GM19463 (cell line): ENCODE measurements at regions not wholly inside any gene's neighbourhood (a gene's known extent, or its start where the extent isn't known, plus 50 kb on each side); places are given as distances from the start of the nearest gene placed in this dataset.

ENCODE experiments used
- ATAC-seq: cut with Tn5 transposase; IDR thresholded peaks from one replicate; pipeline ENCODE4 v1.9.1; 2021; ENCODE audit warnings: mild to moderate bottlenecking, moderate library complexity; ENCODE audit not compliant: unreplicated experiment

DNA sequence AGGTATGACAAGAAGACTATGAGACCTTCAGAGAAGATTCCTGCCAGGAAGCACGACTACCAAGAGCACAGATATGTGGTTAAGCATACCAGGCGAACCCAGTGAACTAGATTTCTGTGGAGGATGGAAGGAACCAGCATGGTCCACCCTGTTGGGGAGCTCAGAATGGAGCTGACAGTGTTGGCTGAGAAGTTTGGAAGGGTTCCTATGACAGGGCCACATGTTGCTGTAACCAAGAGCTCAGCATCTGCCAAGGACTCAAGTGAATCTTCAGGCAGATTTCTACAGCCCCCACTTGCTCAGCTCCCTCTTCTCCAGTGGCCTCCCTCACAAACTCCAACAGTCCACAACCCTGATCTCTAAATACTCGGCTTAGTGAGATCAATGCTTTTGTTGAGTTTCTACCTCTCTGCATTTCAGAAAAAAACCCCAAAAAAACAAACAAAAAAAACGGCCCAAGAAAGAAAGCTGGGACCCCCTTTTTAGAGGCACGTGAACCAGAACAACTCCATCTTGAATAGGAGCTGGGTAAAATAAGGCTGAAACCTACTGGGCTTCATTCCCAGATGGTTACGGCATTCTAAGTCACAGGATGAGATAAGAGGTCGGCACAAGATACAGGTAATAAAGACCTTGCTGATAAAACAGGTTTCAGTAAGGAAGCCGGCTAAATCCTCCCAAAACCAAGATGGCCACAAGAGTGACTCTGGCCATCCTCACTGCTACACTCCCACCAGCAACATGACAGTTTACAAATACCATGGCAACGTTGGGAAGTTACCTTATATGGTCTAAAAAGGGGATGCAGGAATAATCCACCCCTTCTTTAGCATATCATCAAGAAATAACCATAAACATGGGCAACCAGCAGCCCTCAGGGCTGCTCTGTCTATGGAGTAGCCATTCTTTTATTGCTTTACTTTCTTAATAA is 691.1 kb downstream of the UQCRFS1 start:
- no peak for ATAC-seq

DNA sequence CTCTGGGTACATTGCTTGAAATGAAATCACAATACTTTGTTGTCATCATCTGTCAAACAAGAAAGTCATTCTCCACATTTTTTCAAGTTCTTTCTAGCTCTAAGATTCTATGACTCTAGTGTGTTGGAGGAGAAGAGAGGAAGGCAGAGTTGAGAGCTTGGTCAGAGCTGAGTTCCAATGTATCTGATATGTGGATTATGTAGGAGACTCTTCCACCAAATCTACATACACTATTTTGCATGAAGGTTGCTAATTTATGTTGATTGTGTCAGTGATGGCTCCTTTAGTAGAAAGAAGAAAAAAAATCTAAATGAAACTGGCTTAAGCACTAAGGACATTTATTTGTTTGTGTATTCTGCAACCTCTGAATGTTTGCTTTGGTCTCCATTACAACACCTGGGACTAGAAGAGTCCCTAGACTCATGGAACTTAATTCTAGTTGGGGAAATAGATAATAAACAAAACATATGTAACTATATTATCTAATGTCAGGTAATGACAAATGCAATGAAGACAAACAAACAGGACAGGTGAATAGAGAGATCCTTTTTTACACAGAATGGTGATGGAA is 691.9 kb downstream of the UQCRFS1 start:
- no peak for ATAC-seq

DNA sequence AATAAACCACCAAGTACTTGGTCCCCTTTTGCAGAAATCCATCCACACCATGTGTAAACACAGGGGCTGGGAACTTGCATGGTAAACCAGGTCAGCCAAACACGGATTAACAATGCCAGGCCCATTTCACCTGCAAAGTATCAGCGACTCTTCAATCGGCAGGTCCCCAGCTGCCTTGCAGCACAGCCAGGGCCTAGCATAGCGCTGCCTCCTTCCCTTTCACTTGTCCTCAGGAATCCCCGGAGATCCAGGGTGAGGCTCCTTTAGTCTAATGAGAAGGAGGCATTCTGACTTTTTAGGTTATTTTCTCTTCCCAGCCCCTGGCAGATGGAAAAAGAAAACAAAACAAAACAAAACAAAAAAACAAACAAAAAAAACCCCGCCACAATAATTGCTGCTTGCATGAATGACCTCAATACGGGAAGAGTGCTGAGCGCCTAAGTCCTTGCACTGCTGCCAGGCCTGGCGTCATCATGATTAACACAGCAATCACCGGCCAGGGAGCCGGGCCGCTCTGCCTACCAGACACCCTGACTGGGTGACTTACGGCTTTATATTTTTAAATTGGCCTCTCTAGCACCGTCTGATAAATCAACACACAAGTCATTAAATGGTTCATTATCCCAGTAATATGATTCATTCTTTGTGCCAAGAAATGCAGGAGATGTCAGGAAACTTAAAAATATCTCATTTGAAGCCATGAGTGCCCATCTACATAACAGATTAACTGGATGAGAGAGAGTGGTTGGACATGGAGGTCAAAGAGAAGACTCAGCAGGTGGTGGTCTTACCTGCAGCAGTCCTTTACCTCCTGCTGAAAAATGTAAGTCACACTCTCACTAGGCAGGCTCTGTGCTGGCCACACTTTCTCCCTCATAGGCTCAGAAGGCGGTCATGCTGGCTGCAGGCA is 692.7 kb downstream of the UQCRFS1 start:
- ATAC-seq = no peak

DNA sequence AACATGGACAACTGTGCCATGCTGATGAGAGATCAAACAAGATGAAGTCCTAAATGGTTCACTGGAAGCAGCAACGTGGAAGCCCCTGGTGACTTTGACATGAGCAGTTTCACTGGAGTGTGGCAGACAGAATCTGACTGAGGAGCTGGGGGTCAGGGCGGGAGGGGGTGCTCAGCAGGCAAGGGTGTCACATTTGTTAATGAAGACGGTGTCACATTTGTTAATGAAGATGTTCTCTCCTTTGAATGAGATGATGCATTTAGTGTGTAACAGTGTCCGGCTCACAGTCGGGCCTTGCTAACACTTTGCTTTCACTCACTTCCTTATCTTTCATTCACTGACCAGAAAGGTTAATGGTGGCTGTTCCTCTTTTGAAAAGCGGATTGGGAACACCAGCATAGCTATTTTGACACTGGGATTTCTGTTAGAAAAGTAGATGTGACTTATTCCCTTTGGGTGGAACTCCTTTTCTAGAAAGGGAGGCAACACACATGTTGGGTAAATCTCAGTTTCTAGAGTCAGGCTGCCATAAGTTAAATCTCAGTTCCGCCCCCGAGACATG is 693.7 kb downstream of the UQCRFS1 start:
- no peak for ATAC-seq

DNA sequence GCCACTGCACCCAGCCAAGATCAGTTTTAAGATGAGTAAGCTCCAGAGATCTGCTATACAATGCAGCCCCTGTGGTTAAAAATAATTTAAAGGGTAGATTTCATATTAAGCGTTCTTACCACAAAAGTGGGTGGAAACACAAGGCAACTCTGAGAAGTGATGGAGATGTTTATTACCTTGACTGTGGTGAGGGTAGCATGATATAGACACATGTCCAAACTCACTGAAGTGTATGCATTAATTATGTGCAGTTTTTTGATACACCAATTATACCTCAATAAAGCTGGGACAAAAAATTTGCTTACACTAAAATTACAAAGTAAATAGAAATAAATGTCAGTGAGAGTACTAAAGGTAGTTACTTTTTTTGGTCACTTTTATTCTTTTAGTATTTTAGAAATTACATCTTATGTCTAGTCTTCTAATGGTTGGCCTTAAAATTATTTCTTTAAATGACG is 696.5 kb downstream of the UQCRFS1 start:
- ATAC-seq = no peak

DNA sequence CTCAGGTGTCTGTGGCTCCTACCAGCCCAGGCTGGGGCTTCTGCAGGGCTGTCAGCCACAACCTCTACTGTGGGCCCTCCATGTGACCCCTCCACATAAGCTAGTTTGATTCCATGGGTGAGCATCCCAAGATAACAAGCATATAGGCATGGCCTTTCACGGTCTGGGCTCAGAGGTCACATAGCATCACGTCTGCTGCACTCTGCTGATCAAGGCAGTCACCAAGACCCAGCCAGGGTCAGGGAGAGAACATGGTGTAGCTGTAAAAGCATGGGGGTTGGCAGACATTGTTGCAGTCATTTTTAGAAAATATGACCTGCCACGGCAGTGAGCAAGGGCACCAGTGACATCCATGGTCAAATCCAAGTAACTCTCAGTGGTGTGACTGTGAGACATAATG is 698.8 kb downstream of the UQCRFS1 start:
- no peak for ATAC-seq

DNA sequence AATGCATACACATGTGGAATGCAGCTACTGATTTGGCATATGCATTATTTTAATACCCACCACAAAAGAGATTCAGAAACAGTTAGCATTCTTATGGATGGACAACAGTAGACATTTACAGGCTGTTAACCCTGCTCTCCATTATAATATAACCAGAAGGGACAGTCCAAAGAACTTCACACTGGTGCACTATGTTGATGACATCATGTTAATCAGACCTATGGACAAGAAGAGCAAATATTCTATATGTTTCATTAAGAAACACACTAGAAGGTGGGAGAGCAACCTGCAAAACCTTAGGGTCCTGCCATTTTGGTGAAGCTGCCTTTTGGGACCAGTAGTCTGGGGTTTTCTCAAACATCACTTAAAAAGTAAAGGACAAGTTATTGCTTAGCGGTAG is 701.3 kb downstream of the UQCRFS1 start:
- no peak for ATAC-seq

DNA sequence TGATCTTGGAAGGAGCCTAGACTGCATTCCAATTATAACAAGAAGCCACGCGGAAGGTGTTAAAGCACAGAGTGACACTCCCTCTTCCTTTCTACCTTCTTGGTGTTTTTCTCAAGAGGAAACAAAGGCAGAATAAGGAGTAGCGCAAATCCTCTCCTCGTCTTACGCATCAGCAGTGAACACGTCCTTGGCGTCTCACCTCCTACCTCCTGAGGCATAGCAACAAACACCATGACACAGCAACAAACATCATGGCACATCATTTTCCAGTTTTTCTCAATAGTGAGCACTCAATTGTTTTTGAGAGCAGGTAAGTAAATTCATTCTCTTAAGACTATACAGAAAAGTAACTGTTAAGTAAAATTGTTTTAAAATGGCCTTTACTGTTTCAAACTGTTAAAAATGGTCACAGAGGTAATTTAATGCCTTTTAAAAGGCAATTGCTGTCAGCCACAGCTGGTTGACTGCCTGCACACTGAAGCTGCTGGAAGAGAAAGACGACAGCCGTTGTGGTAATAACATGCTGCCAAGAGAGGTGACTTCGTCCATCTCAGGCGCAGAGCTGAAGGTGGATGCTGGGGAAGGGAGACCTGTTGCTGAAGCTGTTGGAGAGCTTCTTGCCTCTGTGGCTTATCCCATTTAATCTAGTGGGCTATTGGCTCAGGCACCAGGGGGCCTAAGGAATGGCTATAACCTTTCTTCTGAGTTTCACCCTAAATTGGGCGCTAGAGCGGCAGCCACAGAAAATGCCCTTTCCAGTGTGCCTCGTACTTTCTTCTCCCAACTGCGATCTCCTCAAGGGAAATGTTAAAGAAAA is 703.7 kb downstream of the UQCRFS1 start:
- ATAC-seq = no peak

DNA sequence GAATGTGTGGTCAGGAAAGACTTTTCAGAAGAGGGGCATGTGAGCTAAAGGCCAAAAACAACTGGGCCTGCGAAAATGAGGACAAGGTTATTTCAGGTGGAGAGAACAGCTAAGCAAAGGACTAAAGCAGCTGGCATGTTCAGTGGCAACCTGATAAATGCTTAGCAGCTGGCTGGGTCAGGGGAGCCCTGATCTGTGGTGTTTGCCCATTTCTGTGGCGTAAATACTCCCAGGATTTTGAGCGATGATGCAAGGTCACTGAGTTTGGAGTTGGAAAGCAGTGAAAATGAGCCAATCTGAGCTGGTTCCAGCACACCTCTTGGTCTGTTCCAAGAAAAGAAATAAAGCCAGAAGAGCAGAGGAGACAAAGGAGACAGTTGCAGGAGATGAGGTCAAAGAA is 704.3 kb downstream of the UQCRFS1 start:
- ATAC-seq = no peak

DNA sequence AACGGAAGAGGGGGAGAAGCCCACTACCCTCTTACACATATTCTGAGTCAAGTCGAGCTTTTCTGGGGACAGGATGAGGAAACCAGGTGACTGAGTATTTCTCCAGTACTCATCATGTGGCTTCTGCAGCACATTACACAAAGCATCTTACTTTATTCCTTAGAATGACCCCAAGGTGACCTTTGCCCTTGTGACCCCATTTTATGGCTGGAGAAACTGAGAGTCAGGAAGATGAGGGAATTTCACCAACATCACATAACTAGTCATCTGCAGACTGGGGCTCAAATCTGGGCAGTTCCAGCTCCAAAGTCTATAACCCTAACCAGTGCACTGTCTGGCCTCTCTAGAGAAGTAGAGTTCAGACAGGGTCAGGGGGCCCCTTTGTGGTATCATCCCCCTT is 707.0 kb downstream of the UQCRFS1 start:
- no peak for ATAC-seq

DNA sequence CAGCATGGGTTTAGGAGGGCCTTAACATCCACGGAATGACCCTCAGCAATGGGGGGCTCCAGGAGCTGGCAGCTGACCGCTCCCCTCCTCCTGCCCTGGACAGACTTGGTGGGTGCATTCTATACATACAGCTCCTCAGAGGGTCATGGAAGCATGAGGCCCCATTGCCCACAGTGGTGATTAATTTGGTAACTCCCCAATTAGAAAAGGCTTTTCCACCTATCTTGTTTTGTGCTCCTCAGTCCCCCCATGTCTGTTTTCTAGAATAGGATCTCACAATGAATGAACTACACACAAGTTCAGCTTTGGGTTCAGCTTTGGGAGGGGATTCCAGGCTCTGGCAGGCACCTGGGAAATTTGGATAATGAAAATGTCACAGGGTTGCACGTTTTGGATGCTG is 707.8 kb downstream of the UQCRFS1 start:
- ATAC-seq = no peak

DNA sequence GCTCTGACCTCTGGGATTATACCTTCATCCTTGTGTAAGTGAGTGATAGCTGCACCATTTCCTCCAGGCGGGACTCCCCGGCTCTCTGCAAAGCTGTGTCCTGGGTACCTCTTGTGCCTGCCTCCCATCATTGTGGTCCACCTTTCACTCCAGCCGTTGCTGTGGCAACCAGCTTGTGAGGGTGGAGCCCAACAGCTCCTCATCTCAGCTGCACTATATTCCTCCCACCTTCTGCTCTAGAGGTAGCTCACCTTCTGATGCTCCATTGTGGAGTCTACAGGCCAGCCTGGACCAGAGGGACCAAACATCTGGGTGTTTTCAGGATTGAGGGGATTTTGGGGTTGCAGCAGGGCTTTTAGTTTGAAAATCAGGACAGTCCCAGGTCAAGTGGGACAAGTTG is 708.2 kb downstream of the UQCRFS1 start:
- ATAC-seq = no peak

DNA sequence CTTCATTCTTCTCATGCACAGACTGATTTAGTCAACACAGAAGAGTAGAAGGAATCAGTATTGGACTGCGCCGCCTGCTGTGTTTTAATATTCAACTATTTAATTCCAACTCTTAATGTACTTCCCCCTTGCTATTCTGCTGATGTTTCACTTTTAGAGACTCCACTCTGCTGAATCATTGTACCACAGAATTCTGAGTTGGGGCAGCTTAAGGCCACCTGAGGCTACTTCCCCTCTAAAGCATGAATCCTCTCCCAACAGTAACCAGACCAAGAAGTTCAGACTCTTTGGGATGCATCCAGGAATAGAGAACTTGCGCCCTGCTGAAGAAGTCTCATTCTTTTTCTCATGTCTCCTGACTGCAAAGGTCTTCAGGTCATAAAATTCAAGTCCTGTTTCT is 708.8 kb downstream of the UQCRFS1 start:
- no peak for ATAC-seq

DNA sequence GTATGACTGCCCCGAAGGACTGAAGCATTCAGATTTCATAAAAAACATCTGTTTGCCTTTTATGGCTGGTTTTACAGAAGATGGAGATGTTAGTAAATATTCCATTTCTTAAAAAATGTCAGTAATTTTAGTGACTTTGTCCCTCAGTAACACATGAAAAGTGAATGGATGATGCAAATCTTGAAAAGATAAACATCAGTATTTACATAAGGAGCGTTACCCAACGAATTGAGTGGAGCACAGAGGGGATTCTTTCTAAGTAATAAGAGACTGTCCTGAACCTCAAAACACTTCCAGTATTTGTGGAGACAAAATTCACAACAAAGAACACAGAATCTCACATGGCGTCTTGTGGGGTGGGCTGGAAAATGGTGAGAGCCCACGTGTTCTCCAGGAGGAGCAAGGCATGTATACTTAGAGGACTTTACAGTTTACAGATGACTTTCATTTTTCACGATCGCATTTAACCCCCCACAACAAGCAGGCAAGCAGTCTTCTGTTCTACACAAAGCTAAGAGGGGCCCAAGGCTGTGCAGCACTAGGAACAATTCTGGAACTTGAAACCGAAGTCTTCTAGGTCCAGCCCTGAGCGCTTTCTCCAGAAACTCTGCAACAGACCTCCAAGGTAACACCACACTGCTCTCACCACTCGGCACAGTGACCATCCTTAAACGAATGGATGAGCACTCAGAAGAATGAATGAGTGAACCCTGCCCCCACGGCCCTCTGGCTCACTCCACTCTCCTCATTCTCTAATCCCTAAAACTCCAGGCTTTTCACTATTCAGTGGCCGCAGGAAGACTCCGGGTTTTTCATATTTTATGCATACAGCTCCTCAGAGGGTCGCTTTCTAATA is 709.8 kb downstream of the UQCRFS1 start:
- ATAC-seq = no peak

DNA sequence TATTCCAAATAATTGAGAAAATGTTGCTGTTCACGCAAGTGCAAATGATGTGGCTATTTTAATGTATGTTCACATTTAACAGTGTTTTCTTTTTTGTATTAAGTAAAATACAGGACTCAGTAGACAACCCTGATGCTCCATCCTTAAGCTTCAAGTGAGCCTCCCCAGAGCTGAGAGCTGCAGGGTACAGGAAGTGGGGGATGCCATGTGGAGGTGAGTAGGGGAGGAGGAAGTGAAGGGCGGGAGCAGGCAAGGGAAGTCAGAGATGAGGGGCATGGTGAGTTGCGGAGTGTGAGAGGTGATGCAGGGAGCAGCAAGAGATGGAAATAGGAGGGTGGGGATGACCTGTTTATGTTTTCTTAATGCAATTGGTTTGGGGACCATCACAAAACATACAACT is 711.0 kb downstream of the UQCRFS1 start:
- ATAC-seq = no peak

DNA sequence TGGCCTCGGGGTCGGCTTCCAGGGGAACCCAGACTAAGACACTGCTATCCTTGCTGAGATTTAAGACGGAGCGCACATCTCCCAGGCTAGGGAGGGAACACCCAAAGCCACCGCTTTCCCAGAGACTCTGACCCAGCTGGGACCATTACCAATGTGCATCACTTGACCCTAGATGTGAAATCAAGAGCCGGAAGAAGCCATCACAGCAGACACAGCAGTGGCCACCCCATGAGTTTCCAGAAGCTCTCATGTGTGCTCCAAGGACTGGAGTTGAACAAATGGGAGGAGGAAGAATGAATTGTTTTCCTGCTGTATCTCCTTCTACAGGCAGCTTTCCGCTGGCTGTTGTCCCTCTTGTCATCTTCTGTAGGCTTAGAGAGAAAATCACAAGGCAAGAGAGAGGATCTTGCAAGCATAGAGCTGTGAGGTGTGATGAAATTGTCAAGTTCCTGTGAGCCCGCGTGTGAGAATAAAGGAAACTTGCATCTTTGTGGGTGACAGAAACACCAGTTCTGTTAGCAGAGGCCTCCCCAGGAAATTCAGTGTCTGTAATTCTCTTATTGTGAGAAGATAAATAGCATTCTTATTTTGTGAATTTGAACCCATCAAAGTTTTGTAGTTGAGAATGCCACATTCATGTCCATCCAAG is 711.8 kb downstream of the UQCRFS1 start:
- no peak for ATAC-seq

DNA sequence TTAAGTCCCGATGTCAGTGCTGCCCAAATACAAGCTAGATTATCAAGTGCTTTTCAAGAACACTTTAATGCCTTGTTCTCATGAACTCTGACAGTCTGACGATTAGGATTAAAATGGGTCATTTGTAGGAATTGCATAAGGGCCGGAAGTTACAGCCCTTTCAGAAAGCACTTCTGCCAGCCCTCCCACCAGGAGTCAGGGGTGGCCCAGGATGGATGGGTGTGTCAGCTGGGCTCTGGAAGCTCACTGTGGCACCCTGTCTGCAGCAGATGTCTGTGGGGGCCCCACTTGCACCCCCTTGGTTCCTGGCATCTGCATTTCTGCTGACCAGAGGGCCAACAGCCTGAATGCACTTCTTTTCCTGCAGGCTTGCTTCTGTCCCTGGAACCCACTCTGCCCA is 712.7 kb downstream of the UQCRFS1 start:
- no peak for ATAC-seq

DNA sequence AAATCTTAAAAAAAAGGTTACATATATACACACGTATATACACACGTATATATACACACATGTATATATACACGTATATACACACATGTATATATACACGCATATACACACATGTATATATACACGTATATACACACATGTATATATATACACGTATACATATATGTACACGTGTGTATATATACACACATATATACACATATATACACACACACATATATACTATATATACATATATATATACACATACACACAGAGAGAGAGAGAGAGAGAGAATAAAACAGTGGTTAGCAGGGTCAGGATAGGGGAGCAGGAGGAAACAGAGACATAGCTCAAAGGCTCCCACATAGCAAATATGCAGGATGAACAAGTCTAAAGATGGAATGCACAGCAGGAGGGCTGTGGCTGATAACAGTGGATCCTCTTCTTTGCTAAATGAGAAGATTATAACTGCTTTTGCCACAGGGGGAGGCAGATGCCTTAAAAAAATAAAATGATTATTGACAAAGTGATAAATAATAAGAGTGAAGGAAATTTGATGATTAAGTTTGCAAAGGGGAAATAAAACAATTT is 714.5 kb downstream of the UQCRFS1 start:
- ATAC-seq = no peak
